ENCODE measurements at regions not wholly inside any gene's neighbourhood (a gene's known extent, or its start where the extent isn't known, plus 50 kb on each side); places are given as distances from the start of the nearest gene placed in this dataset.

- DNase-seq = no peak
Measured at GRCh38 chr9:38118862-38119438, 49.9 kb upstream of the SHB start.
